Hypothalamus (tissue), 51 donors: ENCODE measurements at regions not wholly inside any gene's neighbourhood (a gene's known extent, or its start where the extent isn't known, plus 50 kb on each side); places are given as distances from the start of the nearest gene placed in this dataset.
"Not testable (repeated sequence)": the region's sequence is repeated elsewhere in the genome, so short reads cannot be mapped to it uniquely, and the experiment has no call there.

ENCODE experiments used
- DNase-seq, 51 donors: peaks; one replicate each; lab custom pipeline; 2025; lab: John Stamatoyannopoulos, UW

DNA sequence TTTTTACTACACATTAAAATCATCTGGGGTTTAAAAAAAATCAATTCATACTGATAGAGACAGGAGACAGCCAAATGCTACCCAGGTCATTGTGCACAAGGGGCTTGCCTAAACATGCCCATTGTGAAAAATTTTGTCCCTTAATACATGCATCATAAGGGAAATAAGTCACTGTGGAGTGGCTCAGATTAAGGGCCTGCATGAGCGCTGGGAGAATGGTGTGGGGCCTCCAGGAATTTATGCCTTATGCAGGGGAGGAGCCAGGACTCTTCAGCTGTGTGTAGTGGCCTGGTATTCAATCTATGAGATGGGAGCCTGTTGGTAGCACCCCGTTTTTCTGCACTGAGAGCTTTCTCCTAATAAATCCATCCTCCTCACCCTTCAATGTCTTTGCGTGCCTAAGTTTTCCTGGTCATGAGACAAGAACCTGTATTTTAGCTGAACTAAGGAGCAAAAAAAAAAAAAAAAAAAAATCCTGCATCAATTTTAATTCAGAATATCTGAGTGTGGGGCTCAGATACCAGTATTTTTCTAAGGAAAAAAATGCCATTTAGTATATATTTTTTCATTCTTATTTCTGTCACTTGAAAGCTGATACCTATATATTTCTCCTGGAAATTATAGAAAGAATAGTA, 997.6 kb upstream of the ATXN8OS start:
- no peak for DNase-seq

DNA sequence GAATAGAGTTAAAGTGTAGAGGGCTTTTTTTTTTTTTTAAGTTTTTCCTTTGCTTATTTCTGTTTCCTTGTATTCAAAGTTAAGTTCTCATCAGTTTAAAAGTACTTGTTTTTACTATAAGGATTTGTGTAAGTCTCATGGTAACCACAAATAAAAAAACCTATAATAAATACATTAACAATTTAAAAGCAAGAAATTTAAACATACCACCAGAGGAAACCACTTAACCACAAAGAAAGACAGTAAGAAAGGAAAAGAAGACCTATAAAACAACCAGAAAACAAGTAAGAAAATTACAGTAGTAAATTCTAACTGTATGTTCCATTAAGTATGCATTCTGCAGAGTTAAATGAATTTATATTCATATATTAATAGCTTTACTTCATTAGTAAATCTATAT, 999.1 kb upstream of the ATXN8OS start:
- DNase-seq = no peak

DNA sequence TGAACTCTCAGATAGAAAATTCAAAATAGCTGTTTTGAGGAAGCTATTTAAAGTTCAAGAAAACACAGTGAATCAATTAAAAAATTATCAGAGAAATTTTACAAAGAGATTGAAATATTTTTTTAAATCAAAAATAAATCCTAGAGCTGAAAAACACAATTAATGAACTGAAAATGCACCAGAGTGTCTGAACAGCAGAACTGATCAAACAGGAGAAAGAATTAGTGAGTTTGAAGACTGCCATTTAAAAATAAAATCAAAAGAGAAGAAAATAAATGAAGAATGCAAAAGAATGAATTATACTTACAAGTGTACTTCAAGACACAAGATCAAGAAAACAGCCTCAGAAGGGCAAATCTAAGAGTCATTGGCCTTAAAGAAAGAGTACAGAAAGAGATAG, 1000.2 kb upstream of the ATXN8OS start:
- DNase-seq = no peak

DNA sequence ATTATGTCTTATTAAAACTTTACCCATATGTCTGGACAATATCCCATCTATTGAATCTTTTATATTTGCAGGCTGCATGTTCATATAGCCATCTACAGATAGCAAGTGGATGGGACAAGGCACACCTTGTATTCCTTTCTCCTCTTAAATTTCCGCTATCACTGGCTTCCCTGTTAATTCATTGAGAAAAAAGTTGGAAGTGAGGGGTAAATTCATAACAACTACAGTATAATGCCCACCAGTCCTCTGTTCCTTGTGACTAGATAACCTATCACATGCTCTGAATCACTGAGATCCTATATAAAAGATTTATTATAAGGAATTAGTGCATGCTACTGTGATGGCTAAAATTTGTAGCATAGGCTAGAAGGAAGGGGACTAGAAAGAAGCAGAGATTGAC, 1005.8 kb upstream of the ATXN8OS start:
- DNase-seq = no peak

DNA sequence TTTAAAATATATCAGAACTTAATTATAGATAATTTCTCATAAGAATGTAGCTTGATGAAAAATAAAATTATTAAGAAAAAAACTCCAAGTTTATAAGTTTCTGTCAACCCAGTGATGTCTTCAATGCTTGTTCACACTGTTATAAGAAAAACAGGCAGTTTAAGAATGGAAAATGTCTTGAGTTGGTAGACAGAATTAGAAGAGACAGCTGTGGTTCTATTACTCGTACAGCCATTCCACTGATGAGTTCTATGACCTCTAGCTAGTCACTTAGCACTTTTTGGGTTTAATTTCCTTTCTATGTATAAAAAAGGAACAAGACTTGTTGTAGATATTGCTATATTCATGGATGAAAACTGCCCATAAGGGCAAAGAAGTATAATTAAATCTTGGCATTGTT, 1013.1 kb upstream of the ATXN8OS start:
- DNase-seq = no peak

DNA sequence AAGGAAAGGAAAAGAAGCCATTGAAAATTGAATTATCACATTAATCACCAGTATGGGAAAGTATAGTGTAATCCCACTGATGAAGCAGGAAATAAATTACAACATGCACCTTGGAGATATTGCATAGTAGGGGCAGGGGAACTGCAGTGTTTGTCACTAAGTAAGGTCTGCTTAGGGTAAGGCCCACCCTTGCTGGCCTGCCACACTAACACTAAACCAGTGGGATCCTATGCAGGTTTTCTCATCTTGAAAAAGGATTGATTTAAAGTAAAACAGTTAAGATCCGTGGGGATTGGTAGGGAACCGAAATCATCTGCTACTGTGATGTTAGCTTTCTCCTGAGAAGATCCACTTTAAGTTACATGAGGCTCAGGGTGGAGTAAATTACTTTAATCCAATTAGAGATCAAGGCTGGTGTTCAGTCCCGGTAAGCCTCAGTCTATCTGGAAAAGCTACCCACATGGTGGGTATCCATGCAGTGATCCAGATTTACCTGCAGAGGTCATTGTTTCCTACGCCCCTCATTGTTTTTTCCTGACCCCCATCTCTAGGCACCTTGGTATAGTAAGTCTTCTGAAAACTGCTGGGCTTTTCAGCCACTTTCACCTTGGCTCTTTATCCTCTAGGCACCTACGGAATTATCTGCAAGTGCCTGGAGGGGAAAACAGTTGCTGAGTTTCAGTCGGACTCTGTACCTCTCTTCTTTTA, 1014.9 kb upstream of the ATXN8OS start:
- no peak for DNase-seq

DNA sequence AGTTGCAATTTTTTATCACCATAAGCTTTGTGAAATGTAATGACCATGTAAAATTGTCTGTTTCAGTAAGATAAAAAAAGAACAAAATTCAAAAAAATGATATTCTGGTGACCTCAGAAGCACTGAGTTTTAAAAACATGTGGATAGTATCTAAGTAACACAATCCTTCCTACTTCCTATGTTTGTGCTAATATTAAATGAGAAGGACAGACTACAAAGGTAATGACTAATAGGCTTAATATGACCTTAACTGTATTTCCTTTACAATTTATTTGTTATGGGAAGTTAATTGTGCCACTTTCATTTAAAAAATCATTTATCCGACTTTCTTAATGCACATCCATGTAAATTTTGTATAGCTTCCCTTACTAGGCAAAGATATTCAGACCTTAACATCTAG, 1030.4 kb upstream of the ATXN8OS start:
- DNase-seq = no peak

DNA sequence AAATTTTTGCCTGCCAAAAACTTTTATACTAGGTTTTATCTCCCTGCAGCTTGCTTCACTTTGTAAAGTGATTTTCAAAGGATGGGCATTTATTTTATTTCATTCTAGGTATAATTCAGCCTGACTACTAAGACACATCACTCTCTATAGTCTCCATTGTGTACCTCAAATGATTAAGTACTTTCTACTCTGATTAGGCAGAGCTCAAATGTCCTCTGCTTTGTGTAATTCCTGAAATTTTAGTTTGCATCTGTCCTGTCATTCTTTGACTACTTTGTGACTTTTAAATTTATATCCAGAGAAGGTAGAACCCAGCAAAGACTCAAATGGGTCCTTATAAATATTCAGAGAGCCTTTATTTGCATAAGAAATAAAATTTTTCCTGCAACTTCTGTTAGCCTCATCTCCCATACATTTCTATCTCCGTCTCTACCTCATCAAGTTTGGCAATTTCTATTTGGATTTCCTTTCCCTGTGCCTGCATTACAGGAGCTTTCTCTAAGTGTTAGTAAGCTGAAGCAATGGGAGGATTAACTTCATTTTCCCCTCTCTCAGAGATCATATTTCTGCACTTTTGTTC, 1038.0 kb upstream of the ATXN8OS start:
- DNase-seq = no peak

DNA sequence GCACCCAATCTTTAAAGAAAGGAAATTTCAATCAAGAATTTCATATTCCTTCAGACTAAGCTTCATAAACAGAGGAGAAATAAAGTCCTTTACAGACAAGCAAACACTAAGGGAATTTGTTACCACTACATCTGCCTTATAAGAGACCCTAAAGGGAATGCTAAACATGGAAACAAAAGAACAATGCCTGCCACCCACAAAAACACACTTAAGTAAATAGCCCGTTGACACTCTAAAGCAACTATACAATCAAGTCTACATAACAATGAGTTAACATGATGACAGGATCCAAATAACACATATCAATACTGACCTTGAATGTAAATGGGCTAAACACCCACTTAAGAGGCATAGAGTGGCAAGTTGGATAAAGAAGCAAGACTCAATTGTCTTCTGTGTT, 1056.9 kb upstream of the ATXN8OS start:
- DNase-seq = no peak

DNA sequence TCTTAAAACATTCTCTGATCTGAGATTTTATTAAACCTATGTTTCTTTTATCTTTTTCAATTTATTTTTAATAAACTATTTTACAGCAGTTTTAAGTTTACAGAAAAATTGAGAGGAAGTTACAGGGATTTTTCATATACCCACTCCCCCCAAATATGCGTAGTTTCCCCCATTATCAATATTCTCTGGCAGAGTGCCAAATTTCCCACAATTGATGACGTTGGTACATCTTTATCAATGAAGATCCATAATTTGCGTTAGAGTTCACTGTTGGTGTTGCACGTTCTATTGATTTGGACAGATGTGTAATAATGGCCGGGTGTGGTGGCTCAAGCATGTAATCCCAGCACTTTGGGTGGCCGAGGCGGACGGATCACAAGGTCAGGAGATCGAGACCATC, 1063.0 kb upstream of the ATXN8OS start:
- no peak for DNase-seq

DNA sequence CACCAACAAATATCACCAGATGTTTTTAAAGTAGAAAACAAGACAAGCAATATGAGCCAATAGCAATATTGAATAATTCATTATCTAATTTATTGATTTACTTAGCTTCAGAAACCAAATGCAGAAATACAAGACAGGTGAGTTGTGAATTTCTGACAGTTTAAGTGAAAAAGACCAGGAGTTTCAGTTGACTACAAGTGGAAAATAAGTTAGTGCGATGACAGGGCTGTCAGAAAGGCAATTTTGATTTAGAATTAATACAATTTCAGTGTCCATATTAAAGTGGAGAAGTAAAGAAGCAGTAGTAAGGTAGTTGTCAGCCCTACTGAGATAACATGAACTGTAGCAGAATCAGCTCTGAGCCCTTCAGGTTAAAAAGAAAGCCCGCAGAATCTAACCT, 1066.7 kb upstream of the ATXN8OS start:
- DNase-seq = no peak

DNA sequence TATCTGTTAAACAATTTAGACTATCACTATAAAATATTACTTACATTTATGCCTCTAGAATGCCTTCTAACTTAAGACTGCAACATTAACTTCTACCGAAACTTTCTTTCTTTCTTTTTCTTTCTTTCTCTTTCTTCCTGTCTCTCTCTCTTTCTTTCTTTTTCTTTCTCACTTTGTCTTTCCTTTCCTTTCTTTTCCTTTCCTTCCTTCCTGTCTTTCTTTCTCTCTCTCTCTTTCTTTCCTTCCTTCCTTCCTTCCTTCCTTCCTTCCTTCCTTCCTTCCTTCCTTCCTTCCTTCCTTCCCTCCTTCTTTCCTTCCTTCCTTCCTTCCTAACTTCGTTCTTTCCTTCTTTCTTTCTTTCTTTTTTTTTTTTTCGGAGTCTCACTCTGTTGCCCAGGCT, 1071.9 kb upstream of the ATXN8OS start:
- DNase-seq = no peak

DNA sequence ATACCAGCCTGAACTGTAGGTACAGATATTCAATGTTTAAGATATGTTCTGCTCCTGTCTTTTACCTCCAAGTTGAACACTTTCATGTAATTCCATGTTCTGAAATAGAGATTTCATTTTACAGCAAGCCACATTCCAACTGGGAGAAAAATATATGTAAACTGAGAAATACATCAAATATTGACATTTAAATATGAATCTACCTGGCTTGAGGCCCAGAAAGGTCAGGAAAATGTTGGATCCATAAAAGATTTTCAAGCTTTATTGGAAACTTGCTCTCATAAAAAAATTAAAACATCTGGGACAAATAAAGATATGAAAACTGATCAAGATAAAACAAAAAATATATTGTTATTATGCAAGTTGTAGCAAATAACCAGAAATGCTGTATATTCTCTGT, 1078.7 kb upstream of the ATXN8OS start:
- no peak for DNase-seq

DNA sequence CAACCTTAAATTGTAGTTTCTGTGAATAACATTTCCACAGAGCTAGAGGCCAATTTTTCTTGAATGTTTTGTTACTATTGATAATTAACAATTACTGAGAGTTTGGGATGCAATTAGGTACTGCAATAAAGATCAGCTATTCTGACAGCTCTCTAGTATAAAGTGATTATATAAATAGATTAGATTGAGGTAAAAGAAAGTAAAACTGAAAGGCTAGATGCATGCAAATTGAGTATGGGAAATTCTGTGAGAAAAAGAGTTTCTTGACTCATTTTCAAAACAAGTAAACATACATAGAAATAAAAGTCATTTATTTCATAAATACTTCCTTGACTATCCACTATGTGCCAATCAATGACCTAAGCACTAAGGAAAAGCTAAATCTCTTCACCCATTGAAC, 1087.5 kb upstream of the ATXN8OS start:
- no peak for DNase-seq

DNA sequence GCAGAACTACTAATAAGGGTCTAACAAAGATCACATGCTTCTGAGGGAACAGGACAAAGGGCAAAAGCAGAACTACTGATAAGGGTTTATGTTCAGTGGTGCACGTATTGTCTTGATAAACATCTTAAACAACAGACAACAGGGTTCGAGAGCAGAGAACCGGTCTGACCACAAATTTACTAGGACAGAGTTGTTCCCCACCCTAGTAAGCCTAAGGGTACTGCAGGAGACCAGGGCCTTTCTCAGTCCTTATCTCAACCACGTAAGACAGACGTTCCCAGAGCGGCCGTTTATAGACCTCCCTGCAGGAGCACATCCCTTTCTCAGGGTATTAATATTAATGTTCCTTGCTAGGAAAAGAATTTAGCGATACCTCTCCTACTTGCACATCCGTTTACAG, 1089.5 kb upstream of the ATXN8OS start:
- DNase-seq = not testable (repeated sequence)

DNA sequence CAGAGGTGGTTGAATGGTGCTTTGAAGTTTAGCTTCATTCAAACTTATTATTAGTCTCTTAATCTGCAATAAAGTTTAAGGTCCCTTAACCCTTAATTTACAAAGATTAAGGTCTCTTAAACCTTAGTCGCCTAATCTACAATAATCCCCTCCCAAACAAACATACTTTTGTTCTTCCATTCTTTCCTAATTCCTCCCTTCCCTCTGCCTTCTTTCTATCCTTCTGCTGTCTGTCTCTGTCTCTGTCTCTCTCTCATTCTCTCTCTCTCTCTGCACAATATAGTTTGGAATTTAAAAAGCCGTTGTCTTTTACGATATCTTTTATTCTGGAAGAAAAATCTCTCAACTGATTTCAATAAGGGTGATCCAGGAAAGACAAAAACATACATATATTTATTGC, 1096.8 kb upstream of the ATXN8OS start:
- no peak for DNase-seq

DNA sequence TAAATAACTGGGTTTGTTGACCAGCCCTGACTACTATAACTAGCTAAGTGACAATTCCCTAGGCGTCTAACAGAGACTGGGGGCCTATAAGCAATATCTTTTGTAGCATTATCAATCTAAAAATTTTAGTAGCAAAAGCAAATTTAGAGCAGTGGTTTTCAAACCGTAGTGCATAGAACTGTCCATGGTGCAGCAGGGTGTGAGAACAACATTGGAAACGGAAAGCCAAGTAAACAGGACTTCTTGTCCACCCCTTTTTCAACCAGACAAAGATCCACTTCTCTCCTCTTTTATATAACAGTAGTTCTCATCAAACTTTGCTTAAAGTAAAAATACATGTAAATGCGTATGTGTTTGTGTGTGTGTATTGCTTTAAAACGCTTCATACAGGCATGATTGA, 1099.1 kb upstream of the ATXN8OS start:
- DNase-seq = no peak

DNA sequence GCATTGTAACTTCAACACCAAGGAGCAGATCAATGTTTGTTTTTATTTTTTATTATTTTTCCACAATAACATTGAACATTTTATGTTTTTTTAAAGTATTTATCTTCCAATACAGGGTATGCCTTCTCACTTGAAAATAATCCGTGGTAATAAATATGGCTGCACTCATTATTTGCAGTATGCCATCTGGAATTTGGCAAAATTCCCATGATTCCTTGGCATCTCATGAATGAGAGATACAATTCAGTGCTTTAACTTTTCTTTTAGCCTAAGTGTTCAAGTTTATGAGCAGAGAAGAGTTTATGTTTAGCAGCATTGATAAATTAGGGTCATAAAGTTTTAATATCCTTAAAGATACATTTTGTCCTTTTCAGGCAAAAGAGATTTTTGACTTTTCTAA, 1109.6 kb upstream of the ATXN8OS start:
- DNase-seq = no peak

DNA sequence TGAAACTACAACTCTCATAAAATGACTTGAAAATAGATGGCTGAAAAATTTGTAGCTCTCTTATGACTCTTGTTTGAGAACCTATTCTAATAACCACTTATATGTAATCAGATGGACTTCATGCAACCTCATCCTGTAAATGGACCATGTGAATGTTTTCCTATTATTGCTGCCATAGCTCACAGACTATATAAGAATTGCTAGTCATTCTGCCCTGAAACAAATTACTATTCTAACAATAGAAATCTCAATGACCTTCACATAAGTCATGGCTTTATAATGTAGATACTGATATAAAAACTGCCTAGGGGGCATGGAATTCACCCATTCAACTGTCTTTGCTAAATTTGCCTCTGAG, 1111.0 kb upstream of the ATXN8OS start:
- no peak for DNase-seq

DNA sequence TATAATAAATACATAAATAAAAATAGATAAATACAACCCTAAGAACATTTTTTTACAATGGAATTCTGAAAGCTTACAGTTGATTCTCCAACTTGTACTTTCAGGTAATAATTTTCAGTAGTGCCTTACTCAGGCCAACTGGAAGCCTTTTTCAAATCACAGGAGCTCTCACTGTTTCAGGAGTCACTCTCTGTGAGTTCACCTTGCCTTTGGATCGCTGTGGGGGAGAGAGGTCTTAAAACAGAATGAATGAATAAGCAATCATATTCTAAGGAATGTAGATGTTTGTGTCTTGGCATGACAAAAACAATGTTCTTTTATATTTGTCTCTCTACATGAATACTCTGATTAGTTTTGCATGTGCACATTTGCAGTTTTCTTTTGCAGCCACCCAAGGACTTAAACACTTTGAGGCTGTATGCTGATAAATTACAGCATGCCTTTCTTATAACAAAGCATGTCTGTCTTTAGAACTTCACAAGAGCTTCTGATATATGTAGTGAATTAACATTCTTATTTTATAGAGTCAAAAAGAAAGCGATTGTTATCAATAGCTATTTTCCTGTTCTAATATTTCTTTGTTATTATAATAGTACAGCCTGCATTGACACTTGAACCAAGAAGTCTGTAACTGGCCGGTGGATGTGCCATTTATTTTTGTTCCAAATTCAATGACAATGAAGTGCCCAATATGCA, 1111.5 kb upstream of the ATXN8OS start:
- DNase-seq = no peak

DNA sequence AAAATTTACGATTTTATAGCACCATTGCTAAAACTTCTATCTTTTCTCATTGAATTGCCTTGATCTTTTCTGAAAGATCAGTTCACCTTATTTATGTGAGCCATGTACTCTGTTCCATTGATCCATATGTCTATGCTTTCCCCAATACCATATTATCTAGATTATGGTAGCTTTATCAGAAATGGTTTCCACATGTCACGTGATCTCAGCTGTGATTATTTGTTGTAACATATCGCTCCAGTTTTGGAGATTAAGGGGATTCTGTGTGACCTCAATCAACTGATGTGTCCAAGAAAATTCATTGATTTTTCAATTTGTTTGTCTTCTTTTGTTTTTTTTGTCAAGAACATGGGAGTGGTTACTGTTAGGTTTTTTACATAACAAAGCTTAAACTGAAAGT, 1114.5 kb upstream of the ATXN8OS start:
- no peak for DNase-seq

DNA sequence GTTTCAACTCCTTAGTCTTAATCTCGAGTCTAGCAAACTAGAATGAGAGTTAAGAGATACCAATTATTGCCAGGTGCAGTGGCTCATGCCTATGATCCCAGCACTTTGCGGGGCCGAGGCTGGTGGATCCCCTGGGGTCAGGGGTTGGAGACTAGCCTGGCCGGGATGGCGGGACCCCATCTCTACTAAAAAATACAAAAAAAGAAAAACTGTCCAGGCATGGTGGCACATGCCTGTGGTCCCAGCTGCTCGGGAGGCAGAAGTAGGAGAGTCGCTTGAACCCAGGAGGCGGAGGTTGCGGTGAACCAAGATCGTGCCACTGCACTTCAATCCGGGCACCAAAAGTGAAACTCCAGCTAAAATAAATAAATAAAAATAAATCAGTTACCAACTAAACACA, 1119.5 kb upstream of the ATXN8OS start:
- DNase-seq = no peak
